Activated CD4-positive, alpha-beta T cell treated with anti-CD3 and anti-CD28 coated beads, Interleukin-2, amount 50 U/mL, for 24 hours (primary cell): ENCODE measurements at regions not wholly inside any gene's neighbourhood (a gene's known extent, or its start where the extent isn't known, plus 50 kb on each side); places are given as distances from the start of the nearest gene placed in this dataset.

Experiments used
- DNase-seq, 2 donors: peaks; one replicate each; pipeline ENCODE4 v3.0.0-alpha.2; 2020; ENCODE audit warnings: low read depth in 1 of 2, low spot score in 1 of 2

DNA sequence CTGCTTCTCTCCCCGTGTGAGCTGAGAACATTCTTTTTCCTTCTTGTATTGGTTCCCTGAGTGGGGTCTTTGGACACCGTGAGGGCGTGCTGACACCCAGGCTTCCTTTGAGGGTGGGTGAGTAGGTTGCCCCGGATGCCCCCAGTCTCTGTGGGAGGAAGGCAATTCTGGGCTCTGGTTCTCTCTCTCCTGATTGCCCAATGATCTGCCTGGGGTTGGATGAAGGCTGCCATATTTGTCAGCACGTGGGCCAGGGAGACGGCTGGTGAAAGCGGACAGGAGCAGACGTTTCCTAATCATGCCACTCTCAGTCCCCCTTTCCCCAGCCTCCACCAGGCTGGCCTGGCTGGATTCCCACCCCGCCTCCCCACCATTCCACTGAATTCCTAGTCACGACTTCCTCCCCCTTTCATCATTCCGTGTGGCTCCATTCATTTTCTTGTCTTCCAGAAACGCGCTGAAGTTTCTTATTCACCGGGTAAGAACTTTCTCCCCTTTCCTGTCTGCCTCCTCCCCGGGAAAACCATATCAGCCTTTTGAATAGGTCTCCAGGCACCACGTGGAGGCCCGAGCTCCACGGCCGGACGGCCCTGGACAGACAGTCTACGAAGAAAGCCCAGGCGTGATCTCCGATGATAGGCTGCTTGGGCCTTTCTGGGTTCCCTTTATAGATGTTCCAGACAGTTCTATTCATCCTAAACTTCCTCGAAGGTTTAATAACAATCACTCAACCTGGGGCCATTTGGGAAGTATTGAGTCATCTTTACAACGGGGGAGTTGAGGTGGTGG lies 98.7 kb upstream of the NPTX2 start:
- no peak for DNase-seq

DNA sequence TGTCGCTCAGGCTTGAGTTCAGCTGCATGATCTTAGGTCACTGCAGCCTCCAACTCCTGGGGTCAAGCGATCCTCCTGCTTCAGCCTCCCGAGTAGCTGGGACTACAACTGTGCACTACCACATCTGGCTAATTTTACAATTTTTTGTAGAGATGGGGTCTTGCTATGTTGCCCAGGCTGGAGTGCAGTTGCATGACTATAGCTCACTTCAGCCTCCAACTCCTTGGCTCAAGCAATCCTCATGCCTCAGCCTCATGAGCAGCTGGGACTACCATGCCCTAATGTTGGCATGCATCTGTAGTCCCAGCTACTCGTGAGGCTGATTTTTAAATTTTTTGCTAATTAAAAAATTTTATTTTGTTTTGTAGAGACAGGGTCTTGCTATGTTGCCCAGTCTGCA lies 101.9 kb upstream of the NPTX2 start:
- no peak for DNase-seq

DNA sequence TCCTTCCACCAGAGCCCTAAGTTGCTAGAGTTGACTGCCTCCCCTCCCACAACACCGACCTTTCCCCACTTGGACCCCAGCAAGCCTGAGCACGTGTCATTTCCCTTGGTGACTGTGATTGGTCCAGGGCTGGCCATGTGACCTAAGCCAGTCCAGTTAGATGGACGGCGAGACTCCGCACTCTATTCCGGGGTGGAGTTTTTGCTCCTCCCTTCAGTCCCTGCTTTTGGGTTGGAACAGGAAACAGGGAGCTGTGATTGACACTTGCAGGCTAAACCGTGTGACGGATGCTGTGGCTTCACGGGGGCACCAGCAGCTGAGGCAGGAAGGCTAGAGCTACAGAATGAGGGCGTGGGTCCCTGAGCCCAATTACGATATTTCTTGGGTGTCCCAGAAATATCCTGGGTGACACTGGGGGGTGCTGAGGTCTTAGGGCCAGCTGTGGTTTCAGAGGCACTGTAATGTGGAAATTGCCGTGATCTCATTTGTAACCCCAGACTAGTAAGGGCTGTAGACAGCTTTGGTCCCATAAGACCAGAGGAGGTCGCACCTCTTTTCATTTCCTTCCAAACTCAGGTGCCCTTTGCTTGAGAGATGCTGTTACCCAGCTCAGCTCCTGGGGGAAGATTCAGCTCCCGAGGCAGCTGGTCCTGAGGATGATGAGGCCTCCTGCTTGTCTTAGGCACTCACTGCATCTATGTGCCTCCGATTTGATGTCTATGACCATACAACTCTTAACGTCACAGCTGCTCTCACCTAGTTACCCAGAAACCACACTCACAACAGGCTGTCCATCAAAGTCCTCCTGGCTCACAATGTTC lies 102.7 kb upstream of the NPTX2 start:
- no peak for DNase-seq

DNA sequence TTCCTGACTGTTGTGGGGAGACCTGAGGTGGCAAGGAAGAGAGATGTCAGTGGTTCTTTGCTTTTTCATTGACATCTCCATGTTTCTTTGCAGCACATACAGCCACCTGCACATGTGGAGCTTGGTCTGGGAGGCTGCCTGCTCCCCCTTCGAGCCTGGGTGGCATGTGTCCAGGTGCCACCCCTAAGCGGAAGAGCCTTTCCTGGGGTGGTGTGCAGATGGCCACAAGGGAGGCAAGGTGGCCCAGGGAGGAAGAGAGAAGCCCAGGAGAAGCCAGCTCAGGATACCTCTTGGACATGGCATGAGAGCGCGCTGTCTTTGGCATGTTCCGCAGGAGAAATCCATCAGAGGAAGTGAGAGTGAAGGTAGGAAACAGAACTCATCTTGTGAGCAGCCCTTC lies 105.9 kb upstream of the NPTX2 start:
- DNase-seq: no peak

DNA sequence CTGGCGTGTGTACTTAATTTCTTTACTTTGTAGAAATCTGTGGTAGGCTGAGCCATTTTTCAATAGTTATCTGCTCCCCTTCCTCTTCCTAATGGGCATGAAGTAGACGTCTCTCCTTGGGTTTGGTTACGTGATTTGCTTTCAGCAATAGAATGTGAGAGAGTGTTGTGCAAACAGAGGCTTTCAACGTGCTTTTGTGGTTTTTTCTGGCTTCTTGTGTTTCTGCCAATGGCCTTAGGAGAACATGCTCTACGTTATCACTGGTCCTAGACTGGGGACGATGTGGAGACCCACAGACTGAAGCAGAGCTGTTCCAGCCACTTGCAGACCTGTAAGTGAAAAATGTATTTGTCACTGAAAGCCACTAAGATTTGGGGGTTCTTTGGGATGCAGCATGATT lies 107.2 kb upstream of the NPTX2 start:
- DNase-seq: no peak

DNA sequence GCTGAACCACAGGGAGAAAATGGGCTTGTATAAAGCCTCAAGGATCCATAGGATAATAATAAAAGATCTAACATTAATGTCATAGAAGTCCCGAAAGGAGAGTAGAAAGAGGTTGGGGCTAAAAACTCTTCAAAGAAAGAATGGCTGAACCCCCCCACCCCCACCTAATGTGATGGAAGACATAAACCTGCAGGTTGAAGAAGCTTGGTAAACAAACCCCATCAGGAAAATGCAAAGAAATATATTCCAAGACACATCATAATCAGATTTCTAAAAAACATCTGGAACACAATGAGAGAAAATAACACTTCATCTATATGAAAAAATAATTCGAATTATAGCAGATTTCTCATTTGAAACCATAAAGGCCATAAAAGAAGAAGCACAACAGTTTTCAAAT lies 105.6 kb upstream of the BAIAP2L1 start:
- DNase-seq: no peak

DNA sequence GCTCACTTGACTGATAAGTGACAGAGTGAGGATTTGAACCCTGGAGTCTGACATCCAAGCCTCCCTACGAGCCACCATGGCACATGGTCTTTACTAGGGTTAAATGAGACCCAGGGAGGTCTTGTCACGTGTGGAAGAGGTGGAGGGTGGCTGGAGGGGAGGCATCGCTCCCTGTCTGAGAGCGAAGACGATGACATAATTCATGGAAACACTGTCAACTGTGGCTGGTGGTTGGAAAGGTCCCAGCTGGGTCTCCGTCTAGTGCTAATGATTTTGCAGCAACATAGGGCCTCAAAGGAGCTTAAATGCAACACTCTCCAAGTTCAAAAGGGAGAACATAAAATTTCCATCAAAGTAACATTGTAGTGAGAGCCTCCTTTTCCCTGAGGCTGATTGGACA lies 99.9 kb upstream of the BAIAP2L1 start:
- no peak for DNase-seq

DNA sequence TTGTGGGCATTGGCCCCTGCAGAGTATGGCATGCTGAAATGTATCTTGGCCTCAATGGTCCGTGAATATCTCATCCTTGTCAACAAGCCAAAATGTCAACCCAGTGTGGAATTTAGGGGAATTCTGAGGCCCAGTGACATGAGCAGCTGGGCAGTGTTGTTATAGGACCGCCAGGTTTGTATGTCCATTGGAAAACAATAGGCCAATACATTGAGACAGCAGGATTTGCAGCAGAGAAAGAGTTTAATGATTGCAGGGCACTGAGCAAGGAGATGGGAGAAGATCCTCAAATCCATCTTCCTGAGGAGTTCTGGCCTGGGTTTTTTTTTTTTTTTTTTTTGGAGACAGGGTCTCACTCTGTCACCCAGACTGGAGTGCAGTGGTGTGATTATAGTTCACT lies 95.7 kb upstream of the BAIAP2L1 start:
- DNase-seq: no peak

DNA sequence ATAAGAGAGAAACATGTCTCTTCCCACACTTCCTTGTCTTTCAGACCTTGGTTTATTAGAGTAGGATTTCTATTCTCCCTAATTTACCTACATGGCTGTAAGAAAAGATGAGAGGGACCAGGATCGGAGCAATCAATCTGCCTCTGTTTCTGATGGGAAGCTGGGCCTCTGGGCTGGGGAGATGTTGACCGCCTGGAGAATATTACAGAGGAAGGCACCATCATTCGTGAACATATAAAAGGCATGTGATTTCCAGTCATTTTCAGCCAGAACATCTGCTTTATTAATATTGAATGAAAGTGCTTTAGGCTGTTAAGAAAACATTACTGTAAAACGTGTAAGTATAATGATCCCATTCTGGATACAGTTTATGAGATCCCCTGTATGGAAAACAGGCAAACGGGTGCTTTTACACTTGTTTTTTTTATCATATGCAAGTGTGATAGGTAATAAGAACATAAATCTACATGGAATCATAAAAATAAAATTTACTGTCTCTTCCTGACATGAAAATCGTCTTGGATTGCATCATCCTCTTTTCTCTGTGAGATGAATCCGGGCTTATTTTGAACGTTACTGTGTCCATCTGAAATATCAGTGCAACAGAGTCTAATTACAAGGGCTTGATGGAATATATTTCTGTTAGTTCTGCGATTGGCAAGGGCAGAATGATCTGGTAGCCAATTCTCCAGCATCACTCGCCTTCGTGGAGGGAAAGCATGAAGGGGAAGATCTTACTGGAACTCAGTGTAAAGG lies 94.5 kb upstream of the BAIAP2L1 start:
- DNase-seq: no peak

DNA sequence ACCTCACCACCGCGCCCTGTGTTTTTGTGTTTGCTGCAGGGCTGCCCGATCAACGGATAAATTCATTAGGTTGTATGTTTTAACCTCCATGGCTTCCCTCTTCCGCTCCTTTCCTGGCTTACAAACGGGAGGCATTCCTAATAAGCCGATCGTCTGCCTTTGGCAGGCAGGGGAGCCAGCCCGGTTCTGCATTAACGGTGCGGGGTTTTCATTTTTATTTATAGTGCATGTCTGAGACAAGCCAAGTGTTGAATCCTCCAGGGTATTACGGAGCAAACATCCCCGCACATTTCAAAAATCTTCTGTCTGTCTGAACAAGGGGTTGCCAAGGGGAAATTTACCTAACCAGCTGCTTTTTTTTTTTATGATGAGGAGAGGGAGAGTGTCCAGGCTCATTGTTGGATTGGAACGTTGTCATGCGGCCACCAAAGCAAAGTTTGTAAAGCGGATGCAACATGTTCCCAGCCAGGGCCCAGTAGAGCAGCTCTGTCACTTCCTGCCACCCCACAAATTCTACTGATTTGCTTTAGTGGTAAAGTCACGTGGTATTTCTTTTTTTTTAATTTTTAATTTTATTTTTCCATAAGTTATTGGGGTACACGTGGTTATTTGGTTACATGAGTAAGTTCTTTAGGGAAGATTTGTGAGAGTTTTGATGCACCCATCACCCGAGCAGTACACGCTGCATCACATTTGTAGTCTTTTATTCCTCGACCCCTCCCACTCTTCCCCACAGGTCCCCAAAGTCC lies 92.3 kb upstream of the BAIAP2L1 start:
- DNase-seq: no peak

DNA sequence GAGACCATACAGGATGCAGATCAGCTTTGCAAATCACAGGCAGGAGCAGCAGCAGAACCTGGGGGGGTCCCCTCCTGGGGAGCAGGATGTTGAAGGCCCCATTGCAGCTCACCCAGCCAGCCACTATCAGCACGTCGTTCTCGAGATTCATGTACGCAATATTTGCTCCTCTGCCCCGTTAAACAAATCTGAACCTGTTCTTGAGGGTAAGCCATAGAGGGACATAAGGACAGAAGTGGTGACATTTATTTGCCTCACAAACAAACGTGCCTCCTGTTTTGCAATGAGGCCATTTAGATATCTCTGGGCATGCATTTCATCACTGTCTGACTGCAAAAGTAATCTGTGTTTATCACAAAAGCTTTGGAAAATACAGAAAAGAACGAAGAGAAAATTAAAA lies 87.3 kb upstream of the BAIAP2L1 start:
- no peak for DNase-seq

DNA sequence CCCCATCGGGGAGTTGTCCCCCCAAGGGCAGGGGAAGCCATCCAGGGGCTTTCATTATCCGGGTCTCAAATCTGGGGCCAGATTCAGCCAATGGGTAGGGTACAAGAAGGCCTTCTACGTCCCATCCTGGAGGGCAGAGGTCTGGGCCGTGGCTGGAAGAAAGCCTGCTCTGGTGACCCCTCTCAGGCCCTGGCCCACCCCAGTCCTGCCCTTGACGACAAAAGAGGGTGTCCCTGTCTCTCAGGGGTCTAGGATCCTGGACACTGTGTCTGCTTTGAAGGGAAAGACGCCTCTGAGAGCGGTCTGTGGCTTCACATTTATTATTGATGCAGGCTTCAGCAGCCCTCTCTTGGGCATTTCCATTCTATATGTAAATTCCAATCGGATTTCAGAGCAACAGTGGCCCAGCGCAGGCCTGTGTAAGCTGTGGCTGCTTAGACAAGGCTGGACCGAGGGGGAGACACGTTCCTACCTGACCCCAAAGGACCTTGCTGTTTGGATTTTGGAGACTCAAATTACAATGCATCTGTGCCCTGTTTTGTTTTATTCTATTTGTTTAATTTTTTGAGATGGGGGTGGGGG lies 83.2 kb upstream of the BAIAP2L1 start:
- DNase-seq: no peak

DNA sequence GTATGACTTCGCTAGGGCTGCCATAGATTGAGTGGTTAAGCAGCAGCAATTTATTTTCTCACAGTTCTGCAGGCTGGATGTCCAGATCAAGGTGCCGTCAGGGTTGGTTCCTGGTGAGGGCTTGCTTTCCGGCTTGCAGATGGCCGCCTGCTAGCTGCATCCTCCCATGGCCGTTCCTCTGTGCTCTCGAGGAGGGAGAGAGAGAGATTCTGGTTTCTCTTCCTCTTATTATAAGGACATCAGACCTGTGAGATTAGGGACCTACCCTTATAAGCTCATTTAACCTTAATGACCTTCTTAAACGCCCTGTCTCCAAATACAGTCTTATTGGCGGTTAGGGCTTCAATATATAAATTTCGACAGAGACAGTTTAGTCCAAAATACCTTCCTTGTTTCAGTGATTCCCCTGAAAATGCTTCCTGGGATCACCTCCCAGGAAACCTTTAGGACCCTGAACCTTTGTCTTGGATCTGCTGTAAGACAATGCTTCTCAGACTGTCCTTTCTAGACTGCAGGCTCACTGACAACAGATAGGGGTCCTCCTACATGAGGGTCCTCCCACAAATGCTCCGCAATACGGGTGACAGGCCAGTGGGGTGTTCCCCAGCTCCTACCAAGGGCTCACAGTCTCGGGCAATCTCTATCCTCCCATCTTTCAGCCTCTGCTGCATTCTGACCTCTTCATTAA lies 82.5 kb upstream of the BAIAP2L1 start:
- DNase-seq: no peak

DNA sequence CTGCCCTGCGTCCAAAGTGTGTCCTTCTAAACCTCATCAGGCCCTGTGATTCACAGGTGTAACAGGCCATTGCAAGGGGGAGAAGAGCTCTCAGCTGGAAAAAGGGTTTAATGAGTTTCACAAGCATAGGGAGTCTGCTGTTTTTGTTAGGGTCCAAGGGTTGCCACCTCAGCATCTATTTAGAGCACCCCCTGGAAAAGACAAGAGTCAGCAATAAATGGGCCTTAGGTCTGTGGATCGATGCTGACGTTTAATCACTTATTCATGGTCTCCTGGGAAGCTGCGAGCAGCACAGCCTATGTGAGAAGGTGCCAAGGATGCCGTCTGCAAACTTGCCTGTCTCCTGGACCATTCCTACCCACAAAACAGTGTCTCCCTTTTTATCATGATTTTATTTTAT lies 78.4 kb upstream of the BAIAP2L1 start:
- no peak for DNase-seq

DNA sequence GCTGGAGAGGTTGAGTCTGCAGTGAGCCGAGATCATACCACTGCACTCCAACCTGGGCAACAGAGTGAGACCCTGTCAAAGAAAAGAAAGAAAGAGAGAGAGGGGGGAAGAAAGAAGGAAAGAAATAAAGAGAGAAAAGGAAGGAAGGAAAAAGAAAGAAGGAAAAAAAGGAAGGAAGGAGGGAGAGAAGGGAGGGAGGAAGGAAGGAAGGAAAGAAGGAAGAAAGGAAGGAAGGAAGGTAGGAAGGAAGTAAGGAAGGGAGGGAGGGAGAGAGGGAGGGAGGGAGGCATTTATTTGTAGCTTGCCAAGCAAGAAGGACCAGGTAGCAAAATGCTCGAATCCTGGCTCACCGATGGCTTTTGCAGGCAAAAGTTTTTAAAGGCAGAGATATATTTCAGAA lies 74.5 kb upstream of the BAIAP2L1 start:
- DNase-seq: no peak

DNA sequence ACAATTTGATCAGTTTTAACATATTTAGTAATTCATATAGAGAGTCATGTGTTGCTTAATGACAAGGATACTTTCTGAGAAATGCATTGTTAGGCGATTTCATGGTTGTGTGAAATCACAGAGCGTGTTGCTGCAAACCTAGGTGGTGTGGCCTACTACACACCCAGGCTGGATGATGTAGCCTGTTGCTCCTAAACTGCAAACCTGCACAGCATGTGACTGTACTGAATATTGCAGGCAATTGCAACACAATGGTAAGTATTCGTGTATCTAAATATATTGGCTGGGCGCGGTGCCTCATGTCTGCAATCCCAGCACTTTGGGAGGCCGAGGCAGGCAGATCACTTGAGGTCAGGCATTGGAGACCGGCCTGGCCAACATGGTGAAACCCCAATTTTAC lies 73.7 kb upstream of the BAIAP2L1 start:
- DNase-seq: no peak

DNA sequence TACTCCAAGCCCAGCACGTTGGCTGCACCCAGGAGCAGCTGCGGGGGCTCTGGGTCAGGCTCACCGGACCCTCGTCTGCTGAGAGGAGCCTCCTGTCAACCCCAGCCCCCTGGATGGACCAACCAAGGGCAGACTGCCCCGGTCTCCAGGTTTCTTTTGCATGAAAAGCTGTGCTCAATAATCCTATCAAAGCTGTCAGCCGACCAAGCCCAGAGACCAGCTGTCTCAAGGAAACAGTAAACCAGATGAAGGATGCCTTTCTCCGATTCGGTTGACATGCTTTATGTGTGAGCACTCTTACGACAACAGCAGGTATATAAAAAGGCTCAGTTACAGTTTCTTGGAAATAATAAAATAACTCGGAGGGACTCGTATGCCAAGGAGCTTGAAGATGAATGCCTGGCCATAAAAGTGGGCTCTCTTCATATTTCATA lies 71.6 kb upstream of the BAIAP2L1 start:
- DNase-seq: no peak

DNA sequence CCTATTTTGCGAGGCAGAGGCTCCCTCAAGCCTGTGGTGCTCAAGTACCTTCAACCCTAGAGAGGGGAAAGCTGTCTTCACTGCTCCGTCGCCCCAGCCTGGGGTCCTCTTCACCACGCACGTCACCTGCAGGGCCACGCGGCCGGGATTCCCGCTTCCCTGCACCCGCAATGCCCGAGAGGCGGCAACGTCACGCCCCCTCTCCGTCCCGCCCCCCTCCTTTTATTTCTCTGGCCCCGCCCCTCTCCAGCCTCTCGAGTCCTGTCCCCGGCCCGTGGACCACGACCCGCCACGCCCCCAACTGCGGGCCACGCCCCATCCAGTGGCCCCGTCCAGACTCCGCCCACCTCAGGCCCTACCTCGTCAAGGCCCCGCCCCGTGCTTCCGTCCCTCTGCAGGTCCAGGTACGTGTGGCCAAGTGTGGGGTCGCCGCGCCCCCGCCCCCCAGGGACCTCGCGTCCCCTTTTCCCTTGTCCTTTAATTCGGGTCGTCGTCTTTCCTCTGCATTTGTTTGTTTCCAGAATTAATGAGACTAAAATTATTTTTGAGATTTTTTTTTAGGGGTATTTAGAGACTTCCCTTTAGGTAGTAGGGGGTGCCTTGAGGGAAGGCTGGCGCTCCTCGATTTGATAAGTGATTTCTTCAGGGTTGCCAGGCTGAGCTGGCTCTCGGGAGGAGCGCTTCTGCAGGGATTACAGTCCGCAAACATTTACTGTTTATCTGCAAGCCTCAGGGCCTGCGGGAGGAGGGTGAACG lies 69.8 kb upstream of the BAIAP2L1 start:
- peak in 1 of 2 donors; percentile 3 for DNase-seq

DNA sequence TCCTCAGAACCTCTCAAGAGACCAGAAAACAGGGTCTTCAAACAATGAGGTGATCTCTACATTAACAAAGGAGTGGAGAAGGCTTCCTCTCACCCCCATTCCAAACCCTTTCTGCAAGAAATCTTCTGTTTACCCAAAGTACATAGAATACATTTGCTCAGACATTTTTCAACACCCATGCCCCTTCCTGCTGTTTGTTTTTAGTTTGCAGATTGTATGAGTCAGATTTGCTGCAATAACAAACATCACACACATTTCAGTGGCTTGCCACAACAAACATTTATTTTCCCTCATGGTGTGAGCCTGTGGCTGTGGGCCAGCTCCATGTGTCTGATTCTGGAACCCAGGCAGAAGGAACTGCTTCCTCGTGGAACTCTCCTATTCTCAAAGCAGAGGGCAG lies 68.2 kb upstream of the BAIAP2L1 start:
- no peak for DNase-seq
